CD14-positive monocyte (primary cell): ENCODE measurements at regions not wholly inside any gene's neighbourhood (a gene's known extent, or its start where the extent isn't known, plus 50 kb on each side); places are given as distances from the start of the nearest gene placed in this dataset.

ENCODE experiments used
- DNase-seq, 3 donors: peaks; one replicate each; pipeline ENCODE4 v3.0.0-alpha.2; 2011 to 2022
- H2AFZ ChIP-seq: 2 replicates; pipeline ENCODE4 v1.6.0; 2012; ENCODE audit warnings: mild to moderate bottlenecking, low read depth, low read length, inconsistent platforms; ENCODE audit not compliant: insufficient read depth, poor library complexity, severe bottlenecking
- H3K27ac ChIP-seq, 2 donors: 1 replicate in 1 of 2; 2 replicates in 1 of 2; pipeline ENCODE4 v1.5.1; 2012 to 2013; ENCODE audit warnings: low read length in 2 of 2, control low read depth in 1 of 2, inconsistent platforms in 1 of 2, low read depth in 1 of 2, mild to moderate bottlenecking in 1 of 2
- H3K27me3 ChIP-seq, 2 donors: one replicate each; pipeline versions ENCODE4 v1.6.0 to v1.6.1; 2011 to 2013; ENCODE audit warnings: low read length in 2 of 2; ENCODE audit not compliant: control insufficient read depth in 2 of 2, insufficient read depth in 2 of 2
- H3K36me3 ChIP-seq, 2 donors: replicated peaks in 1 of 2; 1 replicate in 1 of 2; 2 replicates in 1 of 2; pipeline versions ENCODE4 v1.5.1 to v1.6.1; 2012 to 2013; ENCODE audit warnings: low read length in 2 of 2, control low read depth in 1 of 2, inconsistent platforms in 1 of 2, mild to moderate bottlenecking in 1 of 2; ENCODE audit not compliant: insufficient read depth in 2 of 2, control insufficient read depth in 1 of 2
- H3K4me1 ChIP-seq, 2 donors: 1 replicate in 1 of 2; 2 replicates in 1 of 2; pipeline versions ENCODE4 v1.5.1 to v1.6.1; 2012 to 2013; ENCODE audit warnings: low read length in 2 of 2, control low read depth in 1 of 2, inconsistent platforms in 1 of 2, mild to moderate bottlenecking in 1 of 2, moderate library complexity in 1 of 2; ENCODE audit not compliant: insufficient read depth in 2 of 2, control insufficient read depth in 1 of 2
- H3K4me2 ChIP-seq: replicated peaks from 2 replicates; pipeline ENCODE3; 2012; ENCODE audit warnings: low read length, moderate library complexity, mild to moderate bottlenecking; ENCODE audit not compliant: poor library complexity, severe bottlenecking; ENCODE audit errors: extremely low read depth
- H3K4me3 ChIP-seq, 3 experiments: fragments of 200-600 bp in 1 of 3; sonication (generic) in 1 of 3; replicated peaks in 1 of 3; 1 replicate in 2 of 3; 2 replicates in 1 of 3; pipeline ENCODE4 v1.5.1; 2011 to 2013; ENCODE audit warnings: low read length in 3 of 3, mild to moderate bottlenecking in 3 of 3, control low read depth in 2 of 3, low read depth in 2 of 3, inconsistent platforms in 1 of 3, moderate library complexity in 1 of 3
- H3K79me2 ChIP-seq: 2 replicates; pipeline ENCODE4 v1.6.0; 2012; ENCODE audit warnings: mild to moderate bottlenecking, control low read depth, inconsistent platforms, low read length, moderate library complexity; ENCODE audit not compliant: insufficient read depth
- H3K9ac ChIP-seq: 2 replicates; pipeline ENCODE4 v1.6.0; 2017; ENCODE audit warnings: low read length, mild to moderate bottlenecking; ENCODE audit not compliant: insufficient read depth, poor library complexity, severe bottlenecking
- H3K9me3 ChIP-seq, 2 donors: replicated peaks in 1 of 2; 1 replicate in 1 of 2; 2 replicates in 1 of 2; pipeline versions ENCODE4 v1.5.1 to v1.6.1; 2012 to 2013; ENCODE audit warnings: low read length in 2 of 2, control low read depth in 1 of 2; ENCODE audit not compliant: control insufficient read depth in 1 of 2, insufficient read depth in 1 of 2
- H4K20me1 ChIP-seq: 2 replicates; pipeline ENCODE4 v1.6.0; 2012; ENCODE audit warnings: mild to moderate bottlenecking, low read length, control low read depth, moderate library complexity; ENCODE audit not compliant: insufficient read depth
- H3K27ac Mint-ChIP-seq, 7 donors: one replicate each; pipeline ENCODE4 v1.8.0; 2020; ENCODE audit warnings: mild to moderate bottlenecking in 7 of 7, mixed read lengths in 7 of 7, moderate library complexity in 6 of 7, inconsistent platforms in 2 of 7
- H3K27me3 Mint-ChIP-seq, 3 donors: one replicate each; pipeline ENCODE4 v1.8.0; 2021 to 2022; ENCODE audit warnings: low read depth in 3 of 3, mild to moderate bottlenecking in 3 of 3, mixed read lengths in 3 of 3, moderate library complexity in 3 of 3, inconsistent platforms in 1 of 3
- H3K36me3 Mint-ChIP-seq, 2 donors: one replicate each; pipeline ENCODE4 v1.8.0; 2020; ENCODE audit warnings: mixed read lengths in 2 of 2, inconsistent platforms in 1 of 2, mild to moderate bottlenecking in 1 of 2
- H3K4me1 Mint-ChIP-seq: one replicate; pipeline ENCODE4 v1.8.0; 2020; ENCODE audit warnings: mild to moderate bottlenecking, mixed read lengths
- H3K4me3 Mint-ChIP-seq, 2 donors: one replicate each; pipeline ENCODE4 v1.8.0; 2020; ENCODE audit warnings: mild to moderate bottlenecking in 2 of 2, mixed read lengths in 2 of 2, moderate library complexity in 1 of 2
- H3K9me3 Mint-ChIP-seq, 7 donors: one replicate each; pipeline ENCODE4 v1.8.0; 2020 to 2022; ENCODE audit warnings: mixed read lengths in 7 of 7, mild to moderate bottlenecking in 6 of 7, moderate library complexity in 6 of 7, inconsistent platforms in 2 of 7
- WGBS: methylation state at CpG from one replicate; pipeline ENCODE4 v1.1.5; 2013; ENCODE audit warnings: missing lambda C conversion rate; ENCODE audit not compliant: insufficient coverage; 5-methylcytosine and 5-hydroxymethylcytosine counted together
- intact Hi-C, 2 donors: fragments of 100-400 bp; cut with micrococcal nuclease; formaldehyde crosslinking; loops; one replicate each; pipeline versions ENCODE4 v1.15.0 to v1.15.1; 2023
- TF ChIP-seq, protein P1 (sequence below): fragments of 200-600 bp; IDR thresholded peaks from one replicate; pipeline ENCODE4 v1.8.0; 2022; ENCODE audit warnings: antibody characterized with exemption, mild to moderate bottlenecking

- Mint-ChIP-seq H3K4me1 (peaks cover 2% of the 10 kb centered on the region), H3K36me3 (no peaks in the 10 kb centered on the region), H3K27ac (no peak overlapping the region), H3K9me3 (no peaks in the 10 kb centered on the region), H3K27me3 (peaks cover 0 to 5% (median 0%) of the 10 kb centered on the region in 3 donors), H3K4me3 (no peak overlapping the region)
- H3K4me3 ChIP-seq, result no peak overlapping the region
- TF ChIP-seq, protein P1, sequence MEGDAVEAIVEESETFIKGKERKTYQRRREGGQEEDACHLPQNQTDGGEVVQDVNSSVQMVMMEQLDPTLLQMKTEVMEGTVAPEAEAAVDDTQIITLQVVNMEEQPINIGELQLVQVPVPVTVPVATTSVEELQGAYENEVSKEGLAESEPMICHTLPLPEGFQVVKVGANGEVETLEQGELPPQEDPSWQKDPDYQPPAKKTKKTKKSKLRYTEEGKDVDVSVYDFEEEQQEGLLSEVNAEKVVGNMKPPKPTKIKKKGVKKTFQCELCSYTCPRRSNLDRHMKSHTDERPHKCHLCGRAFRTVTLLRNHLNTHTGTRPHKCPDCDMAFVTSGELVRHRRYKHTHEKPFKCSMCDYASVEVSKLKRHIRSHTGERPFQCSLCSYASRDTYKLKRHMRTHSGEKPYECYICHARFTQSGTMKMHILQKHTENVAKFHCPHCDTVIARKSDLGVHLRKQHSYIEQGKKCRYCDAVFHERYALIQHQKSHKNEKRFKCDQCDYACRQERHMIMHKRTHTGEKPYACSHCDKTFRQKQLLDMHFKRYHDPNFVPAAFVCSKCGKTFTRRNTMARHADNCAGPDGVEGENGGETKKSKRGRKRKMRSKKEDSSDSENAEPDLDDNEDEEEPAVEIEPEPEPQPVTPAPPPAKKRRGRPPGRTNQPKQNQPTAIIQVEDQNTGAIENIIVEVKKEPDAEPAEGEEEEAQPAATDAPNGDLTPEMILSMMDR, result peak; percentile 46
- DNase-seq, result no peak
- 80% methylated on average over 1 of the region's 4 CpGs for WGBS
- no peak overlapping the region for H2AFZ ChIP-seq
- intact Hi-C loops, result loop anchor here (10.0 kb wide), 1 partner anchor 150 kb away; no protein-coding TSS in a partner anchor
- no peaks in the 10 kb centered on the region for H3K36me3 ChIP-seq
- no peak overlapping the region for H3K9ac ChIP-seq
- no peak overlapping the region for H3K4me2 ChIP-seq
- no peaks in the 10 kb centered on the region for H3K4me1 ChIP-seq
- H3K79me2 ChIP-seq, result no peaks in the 10 kb centered on the region
- H3K9me3 ChIP-seq, result no peaks in the 10 kb centered on the region
- H3K27ac ChIP-seq, result no peak overlapping the region
- H4K20me1 ChIP-seq, result no peaks in the 10 kb centered on the region
- no peaks in the 10 kb centered on the region for H3K27me3 ChIP-seq
Measured at GRCh38 chrX:114075073-114075673, 508.7 kb upstream of the HTR2C start.

- H3K4me3 Mint-ChIP-seq, result no peak overlapping the region
- intact Hi-C loops, result loop anchor here (10.0 kb wide), 1 partner anchor 149 kb away; no protein-coding TSS in a partner anchor
- TF ChIP-seq, protein P1, result no peak
- no peak overlapping the region for H3K27ac Mint-ChIP-seq
- H3K9me3 Mint-ChIP-seq, result no peaks in the 10 kb centered on the region
- H3K27me3 Mint-ChIP-seq, result peaks cover 0 to 5% (median 0%) of the 10 kb centered on the region in 3 donors
- Histone ChIP-seq H2AFZ (no peak overlapping the region), H3K9me3 (no peaks in the 10 kb centered on the region), H3K27me3 (no peaks in the 10 kb centered on the region), H3K4me3 (no peak overlapping the region), H3K4me1 (no peaks in the 10 kb centered on the region), H3K27ac (no peak overlapping the region), H3K79me2 (no peaks in the 10 kb centered on the region), H3K9ac (no peak overlapping the region), H4K20me1 (no peaks in the 10 kb centered on the region), H3K4me2 (no peak overlapping the region), H3K36me3 (no peaks in the 10 kb centered on the region)
- H3K36me3 Mint-ChIP-seq, result no peaks in the 10 kb centered on the region
- peaks cover 2% of the 10 kb centered on the region for H3K4me1 Mint-ChIP-seq
- no peak for DNase-seq
- WGBS, result 10% methylated on average over 2 of the region's 3 CpGs
Measured at GRCh38 chrX:114073926-114074325, 510.0 kb upstream of the HTR2C start.
